ENCODE measurements at regions not wholly inside any gene's neighbourhood (a gene's known extent, or its start where the extent isn't known, plus 50 kb on each side); places are given as distances from the start of the nearest gene placed in this dataset.

GRCh38 chr13:109431217-109431616 lies 355.2 kb downstream of the IRS2 start:
- no peak overlapping the region for H3K4me3 ChIP-seq (replicated peaks in 1 of 2; ENCODE audit: low read depth in 1 of 2, low read length in 2 of 2)
- no peaks in the 10 kb centered on the region for H3K9me3 ChIP-seq (ENCODE audit: control insufficient read depth in 1 of 2, insufficient read depth in 1 of 2, low read depth in 1 of 2, low read length in 2 of 2)
- H3K9ac ChIP-seq (ENCODE audit: low read length), result no peak overlapping the region
- ChIA-PET POLR2A (no interaction called here), CTCF (no interaction called here), RAD21 (ENCODE audit: low non-redundant PET in 1 of 2, low total read pairs in 2 of 2, uncharacterized antibody in 2 of 2, unreplicated experiment in 2 of 2) (no interaction called here)
- no peaks in the 10 kb centered on the region for H3K4me1 ChIP-seq (ENCODE audit: control insufficient read depth in 1 of 2, insufficient read depth in 2 of 2, low read length in 2 of 2)
- no peak overlapping the region for H3K4me2 ChIP-seq (ENCODE audit: low read length)
- no peaks in the 10 kb centered on the region for H3K9me2 ChIP-seq (ENCODE audit: insufficient read depth)
- H4K20me1 ChIP-seq (ENCODE audit: insufficient read depth), result no peaks in the 10 kb centered on the region
- DNase-seq (ENCODE audit: low read depth, low spot score), result no peak
- no peak overlapping the region for H2AFZ ChIP-seq (ENCODE audit: low read depth, low read length, poor library complexity, severe bottlenecking)
- no peak for ATAC-seq
- no peaks in the 10 kb centered on the region for H3K27me3 ChIP-seq (ENCODE audit: insufficient read depth, low read length)
- H3K36me3 ChIP-seq (ENCODE audit: control insufficient read depth in 1 of 2, insufficient read depth in 2 of 2, low read length in 2 of 2), result no peaks in the 10 kb centered on the region
- intact Hi-C loops (cut with micrococcal nuclease), result no loop called here
- BruUV-seq (replicated peaks), result no TSS peak
- no peak overlapping the region for H3K27ac ChIP-seq (ENCODE audit: low read depth, low read length)
- H3K79me2 ChIP-seq (ENCODE audit: insufficient read depth, low read length), result no peaks in the 10 kb centered on the region
- TF ChIP-seq ZBTB33 (IDR thresholded peaks at IDR 0.05; ENCODE audit: extremely low read depth, insufficient replicate concordance, low read length) (no peak), REST (IDR thresholded peaks at IDR 0.05; ENCODE audit: low read depth) (no peak), ATF3 (IDR thresholded peaks at IDR 0.05) (no peak), ELF1 (IDR thresholded peaks at IDR 0.05; ENCODE audit: borderline replicate concordance, low read depth) (no peak), ZFX (IDR thresholded peaks at IDR 0.05) (no peak), SP1 (IDR thresholded peaks at IDR 0.05; ENCODE audit: low read depth) (no peak), TCF7L2 (IDR thresholded peaks at IDR 0.05; ENCODE audit: borderline replicate concordance, extremely low read depth, insufficient read depth, insufficient read length) (no peak), RAD21 (IDR thresholded peaks at IDR 0.05; ENCODE audit: low read depth) (no peak), EZH2phosphoT487 (IDR thresholded peaks at IDR 0.05; ENCODE audit: borderline replicate concordance) (no peak), ZNF274 (IDR thresholded peaks at IDR 0.05; ENCODE audit: low read depth, low read length) (no peak), YY1 (IDR thresholded peaks at IDR 0.05; ENCODE audit: extremely low read depth, insufficient replicate concordance, low read depth, low read length) (no peak), MAX (IDR thresholded peaks at IDR 0.05) (no peak), SRF (IDR thresholded peaks at IDR 0.05; ENCODE audit: low read depth) (no peak), EZH2 (IDR thresholded peaks at IDR 0.05) (no peak), JUND (IDR thresholded peaks at IDR 0.05) (no peak), EGR1 (IDR thresholded peaks at IDR 0.05; ENCODE audit: low read depth) (no peak), FOSL1 (IDR thresholded peaks at IDR 0.05; ENCODE audit: low read depth) (no peak)

Measured in HCT116 (cell line).